SK-N-SH (cell line): ENCODE measurements at regions not wholly inside any gene's neighbourhood (a gene's known extent, or its start where the extent isn't known, plus 50 kb on each side); places are given as distances from the start of the nearest gene placed in this dataset.

Experiments used
- EP300 ChIP-seq, 2 experiments: IDR thresholded peaks; 2 replicates each; pipeline versions ENCODE4 v1.4.0 to v1.6.1; 2012; ENCODE audit warnings: borderline replicate concordance in 1 of 2, low read depth in 1 of 2, low read length in 1 of 2
- TAF1 ChIP-seq: IDR thresholded peaks from 2 replicates; pipeline ENCODE4 v1.6.1; 2012; ENCODE audit warnings: low read depth, mild to moderate bottlenecking, low read length, moderate library complexity, borderline replicate concordance
- TF ChIP-seq, protein P1 (sequence below): IDR thresholded peaks from 2 replicates; pipeline ENCODE4 v1.6.1; 2012; ENCODE audit warnings: mild to moderate bottlenecking, low read depth, low read length, moderate library complexity

- TF ChIP-seq TAF1, result no peak
- TF ChIP-seq, protein P1, sequence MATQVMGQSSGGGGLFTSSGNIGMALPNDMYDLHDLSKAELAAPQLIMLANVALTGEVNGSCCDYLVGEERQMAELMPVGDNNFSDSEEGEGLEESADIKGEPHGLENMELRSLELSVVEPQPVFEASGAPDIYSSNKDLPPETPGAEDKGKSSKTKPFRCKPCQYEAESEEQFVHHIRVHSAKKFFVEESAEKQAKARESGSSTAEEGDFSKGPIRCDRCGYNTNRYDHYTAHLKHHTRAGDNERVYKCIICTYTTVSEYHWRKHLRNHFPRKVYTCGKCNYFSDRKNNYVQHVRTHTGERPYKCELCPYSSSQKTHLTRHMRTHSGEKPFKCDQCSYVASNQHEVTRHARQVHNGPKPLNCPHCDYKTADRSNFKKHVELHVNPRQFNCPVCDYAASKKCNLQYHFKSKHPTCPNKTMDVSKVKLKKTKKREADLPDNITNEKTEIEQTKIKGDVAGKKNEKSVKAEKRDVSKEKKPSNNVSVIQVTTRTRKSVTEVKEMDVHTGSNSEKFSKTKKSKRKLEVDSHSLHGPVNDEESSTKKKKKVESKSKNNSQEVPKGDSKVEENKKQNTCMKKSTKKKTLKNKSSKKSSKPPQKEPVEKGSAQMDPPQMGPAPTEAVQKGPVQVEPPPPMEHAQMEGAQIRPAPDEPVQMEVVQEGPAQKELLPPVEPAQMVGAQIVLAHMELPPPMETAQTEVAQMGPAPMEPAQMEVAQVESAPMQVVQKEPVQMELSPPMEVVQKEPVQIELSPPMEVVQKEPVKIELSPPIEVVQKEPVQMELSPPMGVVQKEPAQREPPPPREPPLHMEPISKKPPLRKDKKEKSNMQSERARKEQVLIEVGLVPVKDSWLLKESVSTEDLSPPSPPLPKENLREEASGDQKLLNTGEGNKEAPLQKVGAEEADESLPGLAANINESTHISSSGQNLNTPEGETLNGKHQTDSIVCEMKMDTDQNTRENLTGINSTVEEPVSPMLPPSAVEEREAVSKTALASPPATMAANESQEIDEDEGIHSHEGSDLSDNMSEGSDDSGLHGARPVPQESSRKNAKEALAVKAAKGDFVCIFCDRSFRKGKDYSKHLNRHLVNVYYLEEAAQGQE, result no peak
- TF ChIP-seq EP300 (IDR thresholded peaks at IDR 0.05; ENCODE audit: borderline replicate concordance in 1 of 2, low read depth in 1 of 2, low read length in 1 of 2), result no peak
These were observed 121.9 kb upstream of the JUN start for GRCh38 chr1:58905628-58906221.
